ENCODE measurements at regions not wholly inside any gene's neighbourhood (a gene's known extent, or its start where the extent isn't known, plus 50 kb on each side); places are given as distances from the start of the nearest gene placed in this dataset.

DNA sequence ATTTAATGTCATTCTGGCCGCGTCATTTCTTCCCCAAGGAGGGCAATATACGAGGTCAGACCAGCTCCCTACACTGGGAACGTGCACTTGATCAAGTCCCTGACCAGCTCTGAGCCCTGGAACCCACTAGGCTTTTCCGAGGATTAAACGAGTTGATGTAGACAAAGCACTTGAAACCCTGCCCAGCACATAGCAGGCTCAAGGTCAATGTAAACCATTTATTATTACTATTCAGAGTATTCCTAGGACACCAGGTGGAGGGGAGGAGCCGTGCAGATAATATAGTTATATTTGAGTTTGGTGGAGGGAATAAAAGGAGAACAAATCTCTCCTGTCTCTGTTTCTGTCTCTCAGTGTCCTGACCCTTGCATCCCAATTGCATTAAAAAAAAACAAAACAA lies 174.1 kb upstream of the IGSF21 start:
- TF ChIP-seq EZH2 (IDR thresholded peaks at IDR 0.05; ENCODE audit: borderline replicate concordance, low read depth, low read length, poor library complexity, severe bottlenecking): no peak
- TF ChIP-seq, protein P1, sequence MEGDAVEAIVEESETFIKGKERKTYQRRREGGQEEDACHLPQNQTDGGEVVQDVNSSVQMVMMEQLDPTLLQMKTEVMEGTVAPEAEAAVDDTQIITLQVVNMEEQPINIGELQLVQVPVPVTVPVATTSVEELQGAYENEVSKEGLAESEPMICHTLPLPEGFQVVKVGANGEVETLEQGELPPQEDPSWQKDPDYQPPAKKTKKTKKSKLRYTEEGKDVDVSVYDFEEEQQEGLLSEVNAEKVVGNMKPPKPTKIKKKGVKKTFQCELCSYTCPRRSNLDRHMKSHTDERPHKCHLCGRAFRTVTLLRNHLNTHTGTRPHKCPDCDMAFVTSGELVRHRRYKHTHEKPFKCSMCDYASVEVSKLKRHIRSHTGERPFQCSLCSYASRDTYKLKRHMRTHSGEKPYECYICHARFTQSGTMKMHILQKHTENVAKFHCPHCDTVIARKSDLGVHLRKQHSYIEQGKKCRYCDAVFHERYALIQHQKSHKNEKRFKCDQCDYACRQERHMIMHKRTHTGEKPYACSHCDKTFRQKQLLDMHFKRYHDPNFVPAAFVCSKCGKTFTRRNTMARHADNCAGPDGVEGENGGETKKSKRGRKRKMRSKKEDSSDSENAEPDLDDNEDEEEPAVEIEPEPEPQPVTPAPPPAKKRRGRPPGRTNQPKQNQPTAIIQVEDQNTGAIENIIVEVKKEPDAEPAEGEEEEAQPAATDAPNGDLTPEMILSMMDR (conservative IDR thresholded peaks at IDR 0.05; ENCODE audit: low read depth, low read length): no peak
- intact Hi-C loops (cut with micrococcal nuclease; ENCODE audit: unreplicated experiment): no loop called here
- H3K9me3 ChIP-seq (ENCODE audit: low read depth, low read length, poor library complexity, severe bottlenecking): no peaks in the 10 kb centered on the region
- no peak for DNase-seq (ENCODE audit: low spot score)
- no TSS peak for BruUV-seq (replicated peaks)
- ChIA-PET POLR2A (ENCODE audit: low non-redundant PET) (no interaction called here), CTCF (no interaction called here)
- no peaks in the 10 kb centered on the region for H3K36me3 ChIP-seq (ENCODE audit: insufficient read depth, low read length, poor library complexity, severe bottlenecking)
- H3K4me1 ChIP-seq (ENCODE audit: insufficient read depth, low read length, poor library complexity, severe bottlenecking): no peaks in the 10 kb centered on the region
- H3K27ac ChIP-seq (ENCODE audit: low read depth, low read length, poor library complexity, severe bottlenecking): no peak overlapping the region
- peaks cover 3% of the 10 kb centered on the region for H3K27me3 ChIP-seq (replicated peaks; ENCODE audit: insufficient read depth, low read depth, low read length, poor library complexity)
- H3K4me3 ChIP-seq (ENCODE audit: low read depth, low read length, poor library complexity, severe bottlenecking): no peak overlapping the region

DNA sequence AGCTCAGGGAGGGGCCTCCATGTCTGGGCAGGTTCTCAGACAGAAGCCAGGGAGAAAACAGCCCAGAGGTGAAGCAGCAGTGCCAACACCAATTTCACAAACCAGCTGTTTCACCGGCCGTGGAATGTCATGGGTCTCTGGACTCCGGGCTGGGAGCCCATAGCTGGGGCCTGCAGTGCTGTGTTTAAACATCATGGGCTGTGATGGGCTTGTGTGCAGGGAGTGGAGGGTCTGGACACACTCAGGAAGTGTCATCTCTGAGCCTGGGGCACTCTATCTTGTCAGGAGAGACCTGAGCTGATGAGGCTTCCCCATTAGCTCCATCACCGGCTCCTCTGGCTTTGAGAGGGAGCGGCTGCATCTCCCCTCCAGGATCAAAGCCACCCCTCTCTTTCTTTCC lies 173.6 kb upstream of the IGSF21 start:
- Histone ChIP-seq H3K27ac (ENCODE audit: low read depth, low read length, poor library complexity, severe bottlenecking) (no peak overlapping the region), H3K9me3 (ENCODE audit: low read depth, low read length, poor library complexity, severe bottlenecking) (no peaks in the 10 kb centered on the region), H3K4me3 (ENCODE audit: low read depth, low read length, poor library complexity, severe bottlenecking) (no peak overlapping the region), H3K36me3 (ENCODE audit: insufficient read depth, low read length, poor library complexity, severe bottlenecking) (no peaks in the 10 kb centered on the region), H3K4me1 (ENCODE audit: insufficient read depth, low read length, poor library complexity, severe bottlenecking) (no peaks in the 10 kb centered on the region), H3K27me3 (replicated peaks; ENCODE audit: insufficient read depth, low read depth, low read length, poor library complexity) (peaks cover 7% of the 10 kb centered on the region)
- no peak for DNase-seq (ENCODE audit: low spot score)
- no peak for TF ChIP-seq EZH2 (IDR thresholded peaks at IDR 0.05; ENCODE audit: borderline replicate concordance, low read depth, low read length, poor library complexity, severe bottlenecking)
- TF ChIP-seq, protein P1 (conservative IDR thresholded peaks at IDR 0.05; ENCODE audit: low read depth, low read length): no peak
- intact Hi-C loops (cut with micrococcal nuclease; ENCODE audit: unreplicated experiment): no loop called here
- ChIA-PET CTCF (no interaction called here), POLR2A (ENCODE audit: low non-redundant PET) (no interaction called here)
- BruUV-seq (replicated peaks): no TSS peak

DNA sequence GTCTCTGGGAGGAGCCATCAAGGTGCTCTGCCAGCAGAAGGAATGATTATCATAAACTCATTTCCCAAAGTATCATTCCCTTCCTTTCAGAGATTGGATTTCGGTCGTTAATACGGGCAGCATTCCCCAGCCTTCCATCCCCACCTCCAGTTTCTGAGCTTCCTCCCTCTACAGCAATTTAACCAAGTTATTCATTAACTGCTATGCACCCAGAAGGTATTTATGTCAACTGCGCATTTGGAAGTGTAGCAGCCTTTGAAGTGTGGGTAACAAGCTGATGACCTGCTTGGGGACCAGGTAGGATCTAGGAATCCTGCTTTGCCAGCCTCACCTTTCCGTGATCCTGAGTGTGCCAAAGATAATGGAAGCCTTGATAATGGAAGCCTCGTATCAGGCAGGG lies 172.4 kb upstream of the IGSF21 start:
- no peaks in the 10 kb centered on the region for H3K9me3 ChIP-seq (ENCODE audit: low read depth, low read length, poor library complexity, severe bottlenecking)
- H3K36me3 ChIP-seq (ENCODE audit: insufficient read depth, low read length, poor library complexity, severe bottlenecking): no peaks in the 10 kb centered on the region
- H3K27me3 ChIP-seq (replicated peaks; ENCODE audit: insufficient read depth, low read depth, low read length, poor library complexity): peaks cover 15% of the 10 kb centered on the region
- no TSS peak for BruUV-seq (replicated peaks)
- ChIA-PET CTCF (no interaction called here), POLR2A (ENCODE audit: low non-redundant PET) (no interaction called here)
- no peak for DNase-seq (ENCODE audit: low spot score)
- intact Hi-C loops (cut with micrococcal nuclease; ENCODE audit: unreplicated experiment): no loop called here
- no peak overlapping the region for H3K4me3 ChIP-seq (ENCODE audit: low read depth, low read length, poor library complexity, severe bottlenecking)
- TF ChIP-seq, protein P1 (conservative IDR thresholded peaks at IDR 0.05; ENCODE audit: low read depth, low read length): no peak
- TF ChIP-seq EZH2 (IDR thresholded peaks at IDR 0.05; ENCODE audit: borderline replicate concordance, low read depth, low read length, poor library complexity, severe bottlenecking): no peak
- H3K27ac ChIP-seq (ENCODE audit: low read depth, low read length, poor library complexity, severe bottlenecking): no peak overlapping the region
- H3K4me1 ChIP-seq (ENCODE audit: insufficient read depth, low read length, poor library complexity, severe bottlenecking): no peaks in the 10 kb centered on the region
